GM23338 (cell line): ENCODE measurements at regions not wholly inside any gene's neighbourhood (a gene's known extent, or its start where the extent isn't known, plus 50 kb on each side); places are given as distances from the start of the nearest gene placed in this dataset.

Experiments used
- EZH2 ChIP-seq: fragments of 200-600 bp; sonication (generic); IDR thresholded peaks from one replicate; pipeline ENCODE4 v1.8.0; 2017; ENCODE audit warnings: antibody characterized with exemption, mild to moderate bottlenecking, low read depth; ENCODE audit not compliant: unreplicated experiment
- TF ChIP-seq, protein P1 (sequence below), 2 experiments: fragments of 200-600 bp in 1 of 2; sonication (generic) in 1 of 2; conservative IDR thresholded peaks; 2 replicates each; pipeline versions ENCODE4 v1.5.1 to v1.6.1; 2016 to 2017; ENCODE audit warnings: antibody characterized with exemption in 2 of 2, low read depth in 2 of 2, mild to moderate bottlenecking in 2 of 2, moderate library complexity in 1 of 2
- TF ChIP-seq, protein P2 (sequence below): fragments of 250-450 bp; sonication (Bioruptor Pico); IDR thresholded peaks from 2 replicates; pipeline ENCODE4 v1.5.0; 2020; ENCODE audit warnings: mild to moderate bottlenecking, moderate library complexity

DNA sequence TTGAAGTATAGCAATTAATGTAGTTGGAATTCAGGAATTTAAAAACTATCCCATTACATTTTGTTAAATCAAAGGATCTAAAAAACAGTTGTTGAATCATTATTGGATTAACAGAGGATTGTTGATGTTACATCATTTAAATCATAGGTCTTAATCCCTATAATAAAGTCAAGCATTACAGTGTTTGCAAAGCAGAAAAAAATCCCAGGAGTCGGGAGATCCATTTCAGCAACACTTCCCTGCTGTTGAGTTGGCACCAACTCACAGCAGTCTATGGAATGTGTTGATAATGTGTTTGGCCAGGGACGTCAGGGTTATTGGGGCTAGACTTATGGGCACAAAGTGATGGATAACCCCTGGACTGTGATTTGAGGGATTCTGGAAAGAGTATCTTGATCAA lies 99.1 kb upstream of the TMTC1 start:
- TF ChIP-seq EZH2, result no peak
- TF ChIP-seq, protein P1, sequence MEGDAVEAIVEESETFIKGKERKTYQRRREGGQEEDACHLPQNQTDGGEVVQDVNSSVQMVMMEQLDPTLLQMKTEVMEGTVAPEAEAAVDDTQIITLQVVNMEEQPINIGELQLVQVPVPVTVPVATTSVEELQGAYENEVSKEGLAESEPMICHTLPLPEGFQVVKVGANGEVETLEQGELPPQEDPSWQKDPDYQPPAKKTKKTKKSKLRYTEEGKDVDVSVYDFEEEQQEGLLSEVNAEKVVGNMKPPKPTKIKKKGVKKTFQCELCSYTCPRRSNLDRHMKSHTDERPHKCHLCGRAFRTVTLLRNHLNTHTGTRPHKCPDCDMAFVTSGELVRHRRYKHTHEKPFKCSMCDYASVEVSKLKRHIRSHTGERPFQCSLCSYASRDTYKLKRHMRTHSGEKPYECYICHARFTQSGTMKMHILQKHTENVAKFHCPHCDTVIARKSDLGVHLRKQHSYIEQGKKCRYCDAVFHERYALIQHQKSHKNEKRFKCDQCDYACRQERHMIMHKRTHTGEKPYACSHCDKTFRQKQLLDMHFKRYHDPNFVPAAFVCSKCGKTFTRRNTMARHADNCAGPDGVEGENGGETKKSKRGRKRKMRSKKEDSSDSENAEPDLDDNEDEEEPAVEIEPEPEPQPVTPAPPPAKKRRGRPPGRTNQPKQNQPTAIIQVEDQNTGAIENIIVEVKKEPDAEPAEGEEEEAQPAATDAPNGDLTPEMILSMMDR (conservative IDR thresholded peaks at IDR 0.05; ENCODE audit: low read depth in 2 of 2), result no peak
- TF ChIP-seq, protein P2, sequence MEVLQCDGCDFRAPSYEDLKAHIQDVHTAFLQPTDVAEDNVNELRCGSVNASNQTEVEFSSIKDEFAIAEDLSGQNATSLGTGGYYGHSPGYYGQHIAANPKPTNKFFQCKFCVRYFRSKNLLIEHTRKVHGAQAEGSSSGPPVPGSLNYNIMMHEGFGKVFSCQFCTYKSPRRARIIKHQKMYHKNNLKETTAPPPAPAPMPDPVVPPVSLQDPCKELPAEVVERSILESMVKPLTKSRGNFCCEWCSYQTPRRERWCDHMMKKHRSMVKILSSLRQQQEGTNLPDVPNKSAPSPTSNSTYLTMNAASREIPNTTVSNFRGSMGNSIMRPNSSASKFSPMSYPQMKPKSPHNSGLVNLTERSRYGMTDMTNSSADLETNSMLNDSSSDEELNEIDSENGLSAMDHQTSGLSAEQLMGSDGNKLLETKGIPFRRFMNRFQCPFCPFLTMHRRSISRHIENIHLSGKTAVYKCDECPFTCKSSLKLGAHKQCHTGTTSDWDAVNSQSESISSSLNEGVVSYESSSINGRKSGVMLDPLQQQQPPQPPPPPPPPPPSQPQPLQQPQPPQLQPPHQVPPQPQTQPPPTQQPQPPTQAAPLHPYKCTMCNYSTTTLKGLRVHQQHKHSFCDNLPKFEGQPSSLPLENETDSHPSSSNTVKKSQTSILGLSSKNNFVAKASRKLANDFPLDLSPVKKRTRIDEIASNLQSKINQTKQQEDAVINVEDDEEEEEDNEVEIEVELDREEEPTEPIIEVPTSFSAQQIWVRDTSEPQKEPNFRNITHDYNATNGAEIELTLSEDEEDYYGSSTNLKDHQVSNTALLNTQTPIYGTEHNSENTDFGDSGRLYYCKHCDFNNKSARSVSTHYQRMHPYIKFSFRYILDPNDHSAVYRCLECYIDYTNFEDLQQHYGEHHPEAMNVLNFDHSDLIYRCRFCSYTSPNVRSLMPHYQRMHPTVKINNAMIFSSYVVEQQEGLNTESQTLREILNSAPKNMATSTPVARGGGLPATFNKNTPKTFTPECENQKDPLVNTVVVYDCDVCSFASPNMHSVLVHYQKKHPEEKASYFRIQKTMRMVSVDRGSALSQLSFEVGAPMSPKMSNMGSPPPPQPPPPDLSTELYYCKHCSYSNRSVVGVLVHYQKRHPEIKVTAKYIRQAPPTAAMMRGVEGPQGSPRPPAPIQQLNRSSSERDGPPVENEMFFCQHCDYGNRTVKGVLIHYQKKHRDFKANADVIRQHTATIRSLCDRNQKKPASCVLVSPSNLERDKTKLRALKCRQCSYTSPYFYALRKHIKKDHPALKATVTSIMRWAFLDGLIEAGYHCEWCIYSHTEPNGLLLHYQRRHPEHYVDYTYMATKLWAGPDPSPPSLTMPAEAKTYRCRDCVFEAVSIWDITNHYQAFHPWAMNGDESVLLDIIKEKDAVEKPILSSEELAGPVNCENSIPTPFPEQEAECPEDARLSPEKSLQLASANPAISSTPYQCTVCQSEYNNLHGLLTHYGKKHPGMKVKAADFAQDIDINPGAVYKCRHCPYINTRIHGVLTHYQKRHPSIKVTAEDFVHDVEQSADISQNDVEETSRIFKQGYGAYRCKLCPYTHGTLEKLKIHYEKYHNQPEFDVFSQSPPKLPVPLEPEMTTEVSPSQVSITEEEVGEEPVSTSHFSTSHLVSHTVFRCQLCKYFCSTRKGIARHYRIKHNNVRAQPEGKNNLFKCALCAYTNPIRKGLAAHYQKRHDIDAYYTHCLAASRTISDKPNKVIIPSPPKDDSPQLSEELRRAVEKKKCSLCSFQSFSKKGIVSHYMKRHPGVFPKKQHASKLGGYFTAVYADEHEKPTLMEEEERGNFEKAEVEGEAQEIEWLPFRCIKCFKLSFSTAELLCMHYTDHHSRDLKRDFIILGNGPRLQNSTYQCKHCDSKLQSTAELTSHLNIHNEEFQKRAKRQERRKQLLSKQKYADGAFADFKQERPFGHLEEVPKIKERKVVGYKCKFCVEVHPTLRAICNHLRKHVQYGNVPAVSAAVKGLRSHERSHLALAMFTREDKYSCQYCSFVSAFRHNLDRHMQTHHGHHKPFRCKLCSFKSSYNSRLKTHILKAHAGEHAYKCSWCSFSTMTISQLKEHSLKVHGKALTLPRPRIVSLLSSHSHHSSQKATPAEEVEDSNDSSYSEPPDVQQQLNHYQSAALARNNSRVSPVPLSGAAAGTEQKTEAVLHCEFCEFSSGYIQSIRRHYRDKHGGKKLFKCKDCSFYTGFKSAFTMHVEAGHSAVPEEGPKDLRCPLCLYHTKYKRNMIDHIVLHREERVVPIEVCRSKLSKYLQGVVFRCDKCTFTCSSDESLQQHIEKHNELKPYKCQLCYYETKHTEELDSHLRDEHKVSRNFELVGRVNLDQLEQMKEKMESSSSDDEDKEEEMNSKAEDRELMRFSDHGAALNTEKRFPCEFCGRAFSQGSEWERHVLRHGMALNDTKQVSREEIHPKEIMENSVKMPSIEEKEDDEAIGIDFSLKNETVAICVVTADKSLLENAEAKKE, result no peak
